HepG2 (cell line): ENCODE measurements at regions not wholly inside any gene's neighbourhood (a gene's known extent, or its start where the extent isn't known, plus 50 kb on each side); places are given as distances from the start of the nearest gene placed in this dataset.

Experiments
- ATF3 ChIP-seq: sonication (generic); formaldehyde crosslinking; IDR thresholded peaks from 2 replicates; pipeline ENCODE4 v1.4.0; 2020; ENCODE audit warnings: missing genetic modification reagents
- BCLAF1 ChIP-seq: fragments of 450-650 bp; IDR thresholded peaks from 2 replicates; pipeline ENCODE4 v1.6.1; 2017; ENCODE audit warnings: mild to moderate bottlenecking
- HIVEP1 ChIP-seq: sonication (generic); formaldehyde crosslinking; IDR thresholded peaks from 2 replicates; pipeline ENCODE4 v1.4.0; 2020; ENCODE audit warnings: mild to moderate bottlenecking, missing genetic modification reagents
- KDM4B ChIP-seq: sonication (generic); formaldehyde crosslinking; IDR thresholded peaks from 2 replicates; pipeline ENCODE4 v1.4.0; 2020; ENCODE audit warnings: missing genetic modification reagents
- MLX ChIP-seq: IDR thresholded peaks from 2 replicates; pipeline ENCODE4 v1.6.1; 2016
- MTA1 ChIP-seq: sonication (generic); formaldehyde crosslinking; IDR thresholded peaks from 2 replicates; pipeline ENCODE4 v1.4.0; 2020; ENCODE audit warnings: missing genetic modification reagents, mild to moderate bottlenecking, borderline replicate concordance
- NFKBIZ ChIP-seq: IDR thresholded peaks from 2 replicates; pipeline ENCODE4 v1.6.1; 2018; ENCODE audit warnings: missing genetic modification reagents, missing compliant biosample characterization
- REST ChIP-seq, 2 experiments: IDR thresholded peaks; 2 replicates each; pipeline ENCODE4 v1.6.1; 2011 to 2012; ENCODE audit warnings: low read length in 2 of 2, borderline replicate concordance in 1 of 2, low read depth in 1 of 2, mild to moderate bottlenecking in 1 of 2, moderate library complexity in 1 of 2
- TEAD3 ChIP-seq: optimal IDR thresholded peaks from 2 replicates; pipeline ENCODE3; 2016; ENCODE audit warnings: borderline replicate concordance
- ZNF274 ChIP-seq: sonication (generic); formaldehyde crosslinking; IDR thresholded peaks from 2 replicates; pipeline ENCODE4 v1.5.1; 2020; ENCODE audit warnings: mild to moderate bottlenecking, missing genetic modification reagents

- TF ChIP-seq REST (IDR thresholded peaks at IDR 0.05; ENCODE audit: borderline replicate concordance in 1 of 2, low read depth in 1 of 2, low read length in 2 of 2): no peak
- no peak for TF ChIP-seq NFKBIZ
- no peak for TF ChIP-seq ATF3
- TF ChIP-seq BCLAF1: no peak
- TF ChIP-seq HIVEP1 (CRISPR knock-in tag): no peak
- no peak for TF ChIP-seq KDM4B (CRISPR knock-in tag)
- TF ChIP-seq ZNF274 (CRISPR knock-in tag): no peak
- TF ChIP-seq MLX: no peak
- no peak for TF ChIP-seq MTA1 (CRISPR knock-in tag)
- TF ChIP-seq TEAD3: no peak
These were observed 315.3 kb downstream of the ADRA2A start for GRCh38 chr10:111392159-111392558.
